CD4-positive, alpha-beta memory T cell (primary cell): ENCODE measurements at regions not wholly inside any gene's neighbourhood (a gene's known extent, or its start where the extent isn't known, plus 50 kb on each side); places are given as distances from the start of the nearest gene placed in this dataset.
"Not testable (repeated sequence)": the region's sequence is repeated elsewhere in the genome, so short reads cannot be mapped to it uniquely, and the experiment has no call there.

Source experiments
- CTCF ChIA-PET: fragments of 350-600 bp; sonication (Branson Sonifier 250); formaldehyde crosslinking; loops from one replicate; lab custom pipeline; 2021; ENCODE audit warnings: inconsistent platforms; ENCODE audit not compliant: partially characterized antibody; lab: Charles Lee
- POLR2A ChIA-PET: fragments of 350-600 bp; sonication (Branson Sonifier 250); formaldehyde crosslinking; loops from one replicate; lab custom pipeline; 2021; ENCODE audit not compliant: partially characterized antibody; lab: Charles Lee
- DNase-seq, 5 donors: peaks; one replicate each; pipeline versions ENCODE4 v3.0.0 to v3.0.0-alpha.2; 2020 to 2022; ENCODE audit warnings: mixed read lengths in 1 of 5
- H3K27ac ChIP-seq: one replicate; pipeline ENCODE4 v1.7.0; 2013; ENCODE audit warnings: low read depth, low read length
- H3K27me3 ChIP-seq: 2 replicates; pipeline ENCODE4 v1.7.0; 2013; ENCODE audit warnings: mild to moderate bottlenecking, low read length, moderate library complexity; ENCODE audit not compliant: insufficient read depth
- H3K36me3 ChIP-seq: 2 replicates; pipeline ENCODE4 v1.7.0; 2013; ENCODE audit warnings: mild to moderate bottlenecking, low read length, moderate library complexity; ENCODE audit not compliant: insufficient read depth
- H3K4me1 ChIP-seq: 2 replicates; pipeline ENCODE4 v1.7.0; 2013; ENCODE audit warnings: mild to moderate bottlenecking, low read length, moderate library complexity; ENCODE audit not compliant: insufficient read depth
- H3K4me3 ChIP-seq, 2 donors: one replicate each; pipeline ENCODE4 v1.7.0; 2013; ENCODE audit warnings: low read length in 2 of 2, mild to moderate bottlenecking in 1 of 2
- H3K9me3 ChIP-seq, 2 donors: one replicate each; pipeline ENCODE4 v1.7.0; 2013; ENCODE audit warnings: low read length in 2 of 2, control low read depth in 1 of 2; ENCODE audit not compliant: control insufficient read depth in 1 of 2
- H3K27ac Mint-ChIP-seq, 7 donors: one replicate each; pipeline ENCODE4 v1.8.0; 2020 to 2021; ENCODE audit warnings: mixed read lengths in 7 of 7, mild to moderate bottlenecking in 6 of 7, inconsistent platforms in 3 of 7, moderate library complexity in 3 of 7
- H3K27me3 Mint-ChIP-seq, 2 donors: one replicate each; pipeline ENCODE4 v1.8.0; 2020 to 2021; ENCODE audit warnings: mixed read lengths in 2 of 2
- H3K36me3 Mint-ChIP-seq, 2 donors: one replicate each; pipeline ENCODE4 v1.8.0; 2020 to 2021; ENCODE audit warnings: mixed read lengths in 2 of 2, inconsistent platforms in 1 of 2, mild to moderate bottlenecking in 1 of 2
- H3K4me1 Mint-ChIP-seq, 4 donors: one replicate each; pipeline ENCODE4 v1.8.0; 2020 to 2021; ENCODE audit warnings: mixed read lengths in 4 of 4, mild to moderate bottlenecking in 1 of 4
- H3K4me3 Mint-ChIP-seq, 8 donors: one replicate each; pipeline ENCODE4 v1.8.0; 2020 to 2021; ENCODE audit warnings: mixed read lengths in 8 of 8, mild to moderate bottlenecking in 7 of 8, moderate library complexity in 6 of 8, inconsistent platforms in 3 of 8
- H3K9me3 Mint-ChIP-seq, 8 donors: one replicate each; pipeline ENCODE4 v1.8.0; 2020 to 2021; ENCODE audit warnings: mixed read lengths in 8 of 8, mild to moderate bottlenecking in 5 of 8, inconsistent platforms in 3 of 8, moderate library complexity in 1 of 8
- intact Hi-C: fragments of 100-400 bp; cut with micrococcal nuclease; formaldehyde crosslinking; loops from one replicate; pipeline ENCODE4 v1.15.1; 2023

DNA sequence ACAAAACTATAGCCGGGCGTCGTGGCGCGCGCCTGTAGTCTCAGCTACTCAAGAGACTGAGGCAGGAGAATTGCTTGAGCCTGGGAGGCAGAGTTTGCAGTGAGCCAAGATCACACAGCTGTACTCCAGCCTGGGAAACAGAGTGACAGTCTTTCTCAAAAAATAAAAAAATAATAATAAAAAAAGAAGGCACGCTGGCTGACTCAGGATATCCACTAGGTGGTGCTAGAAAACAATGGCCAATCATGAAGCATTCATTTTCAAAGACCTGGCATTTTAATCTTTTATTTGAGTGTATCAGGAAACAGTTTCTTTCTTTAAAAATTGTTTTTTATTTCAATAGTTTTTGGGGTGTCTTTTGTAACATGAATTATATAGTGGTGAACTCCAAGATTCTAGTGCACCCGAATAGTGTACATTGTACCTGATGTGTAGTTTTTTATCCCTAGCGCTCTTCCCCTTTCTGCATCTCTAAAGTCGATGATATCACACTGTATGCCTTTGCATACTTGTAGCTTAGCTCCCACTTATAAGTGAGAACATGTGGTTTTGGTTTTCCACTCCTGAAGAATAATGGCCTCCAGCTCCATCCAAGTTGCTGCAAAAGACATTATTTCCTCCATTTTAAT lies 88.6 kb downstream of the LYZL1 start:
- Mint-ChIP-seq H3K4me1 (peaks cover 0 to 3% (median 1%) of the 10 kb centered on the region in 4 donors), H3K27me3 (peaks cover 3% of the 10 kb centered on the region in 2 donors), H3K4me3 (no peak overlapping the region), H3K27ac (no peak overlapping the region), H3K9me3 (no peaks in the 10 kb centered on the region), H3K36me3 (no peaks in the 10 kb centered on the region)
- ChIA-PET CTCF (interaction anchor here (0.8 to 6.7 kb wide), 6 partner anchors 8 to 71 kb away, joined by 5 to 47 read pairs (median 8); no protein-coding TSS in a partner anchor), POLR2A (no interaction called here)
- H3K27ac ChIP-seq: no peak overlapping the region
- H3K4me1 ChIP-seq: no peaks in the 10 kb centered on the region
- no peaks in the 10 kb centered on the region for H3K9me3 ChIP-seq
- H3K27me3 ChIP-seq: no peaks in the 10 kb centered on the region
- DNase-seq: peak in 2 of 5 donors; percentile 9 to 24
- no peak overlapping the region for H3K4me3 ChIP-seq
- intact Hi-C loops: loop anchor here (2.0 kb wide), 1 partner anchor 71 kb away; no protein-coding TSS in a partner anchor
- no peaks in the 10 kb centered on the region for H3K36me3 ChIP-seq

GRCh38 chr10:29378106-29378505 lies 89.2 kb downstream of the LYZL1 start:
- Mint-ChIP-seq H3K4me3 (no peak overlapping the region), H3K36me3 (no peaks in the 10 kb centered on the region), H3K9me3 (no peaks in the 10 kb centered on the region), H3K4me1 (peaks cover 0 to 3% (median 1%) of the 10 kb centered on the region in 4 donors), H3K27me3 (peaks cover 2 to 5% of the 10 kb centered on the region in 2 donors), H3K27ac (no peak overlapping the region)
- no peak for DNase-seq
- H3K27me3 ChIP-seq: no peaks in the 10 kb centered on the region
- no peak overlapping the region for H3K27ac ChIP-seq
- no peaks in the 10 kb centered on the region for H3K4me1 ChIP-seq
- H3K4me3 ChIP-seq: no peak overlapping the region
- H3K9me3 ChIP-seq: no peaks in the 10 kb centered on the region
- intact Hi-C loops: no loop called here
- ChIA-PET CTCF (interaction anchor here (1.3 to 6.7 kb wide), 7 partner anchors 8 to 119 kb away, joined by 3 to 47 read pairs (median 8); no protein-coding TSS in a partner anchor), POLR2A (no interaction called here)
- H3K36me3 ChIP-seq: no peaks in the 10 kb centered on the region

DNA sequence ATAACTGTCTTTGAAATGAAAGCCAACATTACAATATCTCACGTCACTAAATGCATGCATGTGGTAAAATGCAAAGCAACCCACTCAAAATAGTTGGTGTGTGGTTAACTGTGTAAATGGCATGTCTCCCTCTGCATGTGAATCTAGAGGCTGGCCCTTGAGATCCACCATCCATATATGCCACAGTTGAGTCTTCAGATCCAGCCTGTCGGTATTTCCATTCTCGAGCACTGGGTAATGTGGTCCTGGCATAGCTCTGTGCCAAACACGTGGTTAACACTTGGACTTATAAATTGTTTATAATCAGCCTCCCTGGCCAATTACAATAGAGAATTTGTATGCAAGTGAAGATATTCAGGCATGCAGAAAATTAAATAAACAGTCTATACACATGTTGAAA lies 90.3 kb downstream of the LYZL1 start:
- Histone ChIP-seq H3K4me1 (no peaks in the 10 kb centered on the region), H3K9me3 (no peaks in the 10 kb centered on the region), H3K27me3 (no peaks in the 10 kb centered on the region), H3K36me3 (no peaks in the 10 kb centered on the region), H3K4me3 (no peak overlapping the region), H3K27ac (no peak overlapping the region)
- no peak overlapping the region for H3K27ac Mint-ChIP-seq
- H3K4me3 Mint-ChIP-seq: no peak overlapping the region
- H3K36me3 Mint-ChIP-seq: no peaks in the 10 kb centered on the region
- no peaks in the 10 kb centered on the region for H3K9me3 Mint-ChIP-seq
- POLR2A ChIA-PET: no interaction called here
- intact Hi-C loops: no loop called here
- CTCF ChIA-PET: interaction anchor here (1.3 to 6.7 kb wide), 7 partner anchors 8 to 117 kb away, joined by 3 to 47 read pairs (median 8); no protein-coding TSS in a partner anchor
- peaks cover 0 to 3% (median 1%) of the 10 kb centered on the region in 4 donors for H3K4me1 Mint-ChIP-seq
- DNase-seq: no peak
- H3K27me3 Mint-ChIP-seq: peaks cover under 1 to 7% of the 10 kb centered on the region in 2 donors

DNA sequence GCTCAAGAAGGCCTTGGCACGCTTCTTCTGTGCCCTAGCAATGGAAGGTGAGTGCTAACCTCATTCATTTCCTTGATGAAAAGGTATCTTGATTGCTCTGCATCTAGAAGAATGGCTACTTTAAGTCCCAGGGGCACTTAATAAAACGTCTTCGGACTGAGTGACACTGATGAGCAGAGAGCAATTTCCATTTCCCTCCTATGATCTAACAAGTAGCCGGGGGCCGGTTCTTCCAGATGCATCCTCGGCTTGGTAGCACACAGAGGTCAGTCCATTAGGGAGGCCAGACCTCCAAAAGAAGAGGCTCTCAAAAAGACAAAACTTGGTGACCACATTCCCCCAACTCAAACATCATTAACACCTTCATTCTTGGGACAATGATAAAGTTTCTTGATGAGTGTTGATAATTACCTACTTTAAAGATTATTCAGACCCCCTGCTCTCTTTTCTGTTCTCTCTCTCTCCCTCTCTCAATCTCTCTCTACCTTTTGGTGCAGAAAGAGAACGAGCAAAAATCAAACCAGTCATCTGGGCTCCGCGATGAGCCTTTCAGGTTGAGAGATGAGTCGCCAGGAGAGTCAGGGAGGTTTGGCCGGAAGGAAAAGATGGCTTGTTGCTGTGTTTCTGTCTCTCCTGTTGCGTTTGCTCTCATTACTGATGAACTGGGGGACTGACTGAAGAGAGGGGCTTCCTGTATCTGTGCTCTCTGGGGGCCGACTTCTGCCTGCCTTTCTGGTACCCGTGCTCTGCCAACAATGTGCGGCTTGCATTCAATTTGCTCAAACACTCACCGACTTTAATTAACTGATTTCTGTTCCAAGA lies 91.1 kb downstream of the LYZL1 start:
- H3K27ac ChIP-seq, H3K27me3 ChIP-seq, H3K36me3 ChIP-seq, H3K36me3 Mint-ChIP-seq, H3K9me3 ChIP-seq, H3K4me3 ChIP-seq, H3K4me1 ChIP-seq, POLR2A ChIA-PET, H3K4me1 Mint-ChIP-seq, H3K9me3 Mint-ChIP-seq, intact Hi-C loops, H3K27me3 Mint-ChIP-seq, DNase-seq: not testable (repeated sequence)
- Mint-ChIP-seq H3K4me3 (peak overlapping the region in 2 of 8 donors; percentile 23 to 40), H3K27ac (peak overlapping the region in 1 of 7 donors; percentile 34)
- CTCF ChIA-PET: interaction anchor here (1.3 to 6.7 kb wide), 5 partner anchors 8 to 66 kb away, joined by 3 to 47 read pairs (median 8); no protein-coding TSS in a partner anchor

GRCh38 chr10:29380599-29381511 lies 92.0 kb downstream of the LYZL1 start:
- H3K27ac Mint-ChIP-seq: not testable (repeated sequence)

DNA sequence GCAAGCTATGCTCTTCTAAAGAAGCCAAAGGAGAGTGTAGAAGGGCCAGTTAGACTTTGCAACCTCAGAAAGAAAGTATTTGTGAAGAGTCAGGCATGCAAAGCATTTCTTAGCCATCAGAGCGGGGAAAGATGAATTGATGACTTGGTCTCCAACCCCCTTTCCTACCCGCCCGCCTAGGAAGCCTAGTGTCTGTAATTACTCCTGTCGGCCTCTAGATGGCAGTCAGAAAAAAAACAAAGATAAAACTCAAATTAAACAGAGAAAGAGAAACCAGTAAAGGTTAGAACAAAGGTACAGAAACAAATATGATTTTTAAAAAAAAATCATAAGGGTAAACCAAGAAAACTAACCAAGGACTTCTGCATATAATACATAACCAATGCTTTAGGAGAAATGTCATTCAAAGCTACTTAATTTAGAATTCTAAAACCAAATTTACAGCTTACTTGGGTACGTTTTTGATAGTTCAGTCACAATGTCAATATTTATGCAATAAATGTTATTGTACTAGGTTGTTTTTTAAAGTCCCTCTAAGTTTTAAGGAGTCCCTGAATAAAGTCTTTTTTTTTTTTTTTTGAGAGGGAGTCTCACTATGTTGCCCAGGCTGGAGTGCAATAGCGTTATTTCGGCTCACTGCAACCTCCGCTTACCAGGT lies 97.6 kb downstream of the LYZL1 start:
- intact Hi-C loops: loop anchor here (2.0 kb wide), 1 partner anchor 62 kb away; no protein-coding TSS in a partner anchor
- Histone ChIP-seq H3K27ac (no peak overlapping the region), H3K36me3 (no peaks in the 10 kb centered on the region), H3K4me3 (no peak overlapping the region), H3K9me3 (no peaks in the 10 kb centered on the region), H3K27me3 (no peaks in the 10 kb centered on the region), H3K4me1 (no peaks in the 10 kb centered on the region)
- DNase-seq: peak; percentile 25 to 43 (median 37)
- no peak overlapping the region for H3K4me3 Mint-ChIP-seq
- H3K36me3 Mint-ChIP-seq: no peaks in the 10 kb centered on the region
- ChIA-PET POLR2A (no interaction called here), CTCF (interaction anchor here (0.7 to 6.6 kb wide), 18 partner anchors 8 to 1206 kb away, joined by 3 to 47 read pairs (median 4); no protein-coding TSS in a partner anchor)
- H3K9me3 Mint-ChIP-seq: no peaks in the 10 kb centered on the region
- no peak overlapping the region for H3K27ac Mint-ChIP-seq
- peaks cover 0 to 3% (median 2%) of the 10 kb centered on the region in 4 donors for H3K4me1 Mint-ChIP-seq
- peaks cover 2 to 8% of the 10 kb centered on the region in 2 donors for H3K27me3 Mint-ChIP-seq

More at GRCh38 chr10:29380599-29381511, 92.0 kb downstream of the LYZL1 start:
- H3K27me3 Mint-ChIP-seq, DNase-seq, H3K4me3 ChIP-seq, intact Hi-C loops, H3K4me1 Mint-ChIP-seq, H3K36me3 Mint-ChIP-seq, POLR2A ChIA-PET, H3K27me3 ChIP-seq, H3K9me3 ChIP-seq, H3K27ac ChIP-seq, H3K9me3 Mint-ChIP-seq, H3K4me1 ChIP-seq, H3K36me3 ChIP-seq: not testable (repeated sequence)
- peak overlapping the region in 1 of 8 donors; percentile 23 for H3K4me3 Mint-ChIP-seq
- CTCF ChIA-PET: interaction anchor here (6.7 kb wide), 1 partner anchor 7 kb away, joined by 47 read pairs; no protein-coding TSS in a partner anchor
